ENCODE measurements at regions not wholly inside any gene's neighbourhood (a gene's known extent, or its start where the extent isn't known, plus 50 kb on each side); places are given as distances from the start of the nearest gene placed in this dataset.

GRCh38 chr1:59057796-59058195 is 239.1 kb upstream of the FGGY start:
- DNase-seq, result no peak
- peak overlapping the region in 1 of 2 donors; percentile 53 for H3K27ac Mint-ChIP-seq
- H3K9me3 Mint-ChIP-seq, result peaks cover 8 to 12% of the 10 kb centered on the region in 2 donors
- H3K4me1 Mint-ChIP-seq, result peaks cover 9% of the 10 kb centered on the region
- no peak for ATAC-seq
- no peaks in the 10 kb centered on the region for H3K27me3 Mint-ChIP-seq
- no peak overlapping the region for H3K4me3 Mint-ChIP-seq

GRCh38 chr1:59058665-59059439 is 238.0 kb upstream of the FGGY start:
- no peak overlapping the region for H3K27ac Mint-ChIP-seq
- peaks cover 8 to 12% of the 10 kb centered on the region in 2 donors for H3K9me3 Mint-ChIP-seq
- no peak for ATAC-seq
- no peaks in the 10 kb centered on the region for H3K27me3 Mint-ChIP-seq
- DNase-seq, result no peak
- no peak overlapping the region for H3K4me3 Mint-ChIP-seq
- H3K4me1 Mint-ChIP-seq, result peaks cover 20% of the 10 kb centered on the region

- Mint-ChIP-seq H3K27me3 (no peaks in the 10 kb centered on the region), H3K4me3 (peak overlapping the region in 1 of 2 donors; percentile 12), H3K27ac (peak overlapping the region in 1 of 2 donors; percentile 57), H3K4me1 (peaks cover 31% of the 10 kb centered on the region), H3K9me3 (peaks cover 7 to 8% of the 10 kb centered on the region in 2 donors)
- DNase-seq, result no peak
- no peak for ATAC-seq
These were observed 235.0 kb upstream of the FGGY start for GRCh38 chr1:59061876-59062275.

GRCh38 chr1:59062743-59063142 is 234.2 kb upstream of the FGGY start:
- no peak overlapping the region for H3K27ac Mint-ChIP-seq
- H3K9me3 Mint-ChIP-seq, result peaks cover 7 to 8% of the 10 kb centered on the region in 2 donors
- H3K4me1 Mint-ChIP-seq, result peaks cover 31% of the 10 kb centered on the region
- DNase-seq, result no peak
- H3K27me3 Mint-ChIP-seq, result no peaks in the 10 kb centered on the region
- peak overlapping the region in 1 of 2 donors; percentile 32 for H3K4me3 Mint-ChIP-seq
- no peak for ATAC-seq

GRCh38 chr1:59063501-59063900 is 233.4 kb upstream of the FGGY start:
- Mint-ChIP-seq H3K4me3 (peak overlapping the region; percentile 57 to 68), H3K27ac (peak overlapping the region; percentile 64 to 93), H3K9me3 (peaks cover 7 to 8% of the 10 kb centered on the region in 2 donors), H3K27me3 (no peaks in the 10 kb centered on the region), H3K4me1 (peaks cover 31% of the 10 kb centered on the region)
- DNase-seq, result no peak
- peak; percentile 62 for ATAC-seq

GRCh38 chr1:59064592-59064991 is 232.3 kb upstream of the FGGY start:
- peak overlapping the region in 1 of 2 donors; percentile 87 for H3K27ac Mint-ChIP-seq
- peaks cover 31% of the 10 kb centered on the region for H3K4me1 Mint-ChIP-seq
- no peak for DNase-seq
- no peaks in the 10 kb centered on the region for H3K27me3 Mint-ChIP-seq
- ATAC-seq, result peak; percentile 35
- peaks cover 7 to 8% of the 10 kb centered on the region in 2 donors for H3K9me3 Mint-ChIP-seq
- peak overlapping the region in 1 of 2 donors; percentile 47 for H3K4me3 Mint-ChIP-seq

GRCh38 chr1:59066236-59066635 is 230.7 kb upstream of the FGGY start:
- Mint-ChIP-seq H3K4me1 (peaks cover 44% of the 10 kb centered on the region), H3K27me3 (no peaks in the 10 kb centered on the region), H3K9me3 (peaks cover under 1 to 2% of the 10 kb centered on the region in 2 donors), H3K4me3 (no peak overlapping the region), H3K27ac (no peak overlapping the region)
- DNase-seq (no peak), ATAC-seq (no peak)

GRCh38 chr1:59070610-59071009 is 226.3 kb upstream of the FGGY start:
- no peak for DNase-seq
- Mint-ChIP-seq H3K4me1 (peaks cover 33% of the 10 kb centered on the region), H3K9me3 (peaks cover 7 to 10% of the 10 kb centered on the region in 2 donors), H3K27me3 (no peaks in the 10 kb centered on the region), H3K4me3 (peak overlapping the region; percentile 68 to 82), H3K27ac (peak overlapping the region in 1 of 2 donors; percentile 97)
- no peak for ATAC-seq

- H3K4me3 Mint-ChIP-seq, result peak overlapping the region; percentile 68 to 82
- H3K4me1 Mint-ChIP-seq, result peaks cover 33% of the 10 kb centered on the region
- H3K27ac Mint-ChIP-seq, result peak overlapping the region; percentile 84 to 97
- H3K27me3 Mint-ChIP-seq, result no peaks in the 10 kb centered on the region
- DNase-seq (peak in 1 of 2 donors; percentile 4), ATAC-seq (no peak)
- peaks cover 7 to 10% of the 10 kb centered on the region in 2 donors for H3K9me3 Mint-ChIP-seq
These were observed 225.6 kb upstream of the FGGY start for GRCh38 chr1:59071289-59071688.

GRCh38 chr1:59071876-59072582 is 224.9 kb upstream of the FGGY start:
- Mint-ChIP-seq H3K4me1 (peaks cover 38% of the 10 kb centered on the region), H3K27me3 (no peaks in the 10 kb centered on the region), H3K9me3 (peaks cover 7 to 10% of the 10 kb centered on the region in 2 donors), H3K27ac (peak overlapping the region; percentile 84 to 97), H3K4me3 (peak overlapping the region; percentile 68 to 82)
- ATAC-seq (peak; percentile 45), DNase-seq (no peak)

- H3K4me3 Mint-ChIP-seq, result peak overlapping the region; percentile 13 to 54
- peaks cover 7 to 10% of the 10 kb centered on the region in 2 donors for H3K9me3 Mint-ChIP-seq
- peaks cover 38% of the 10 kb centered on the region for H3K4me1 Mint-ChIP-seq
- H3K27ac Mint-ChIP-seq, result peak overlapping the region; percentile 60 to 93
- DNase-seq (no peak), ATAC-seq (no peak)
- no peaks in the 10 kb centered on the region for H3K27me3 Mint-ChIP-seq
These were observed 224.3 kb upstream of the FGGY start for GRCh38 chr1:59072583-59072947.

- H3K27me3 Mint-ChIP-seq, result no peaks in the 10 kb centered on the region
- H3K4me3 Mint-ChIP-seq, result no peak overlapping the region
- H3K27ac Mint-ChIP-seq, result no peak overlapping the region
- H3K9me3 Mint-ChIP-seq, result peaks cover 7 to 10% of the 10 kb centered on the region in 2 donors
- no peak for DNase-seq
- H3K4me1 Mint-ChIP-seq, result peaks cover 38% of the 10 kb centered on the region
- no peak for ATAC-seq
These were observed 222.3 kb upstream of the FGGY start for GRCh38 chr1:59074598-59074997.

GRCh38 chr1:59075021-59075420 is 221.9 kb upstream of the FGGY start:
- ATAC-seq (no peak), DNase-seq (no peak)
- Mint-ChIP-seq H3K4me1 (peaks cover 37% of the 10 kb centered on the region), H3K4me3 (no peak overlapping the region), H3K9me3 (peaks cover 7 to 10% of the 10 kb centered on the region in 2 donors), H3K27ac (no peak overlapping the region), H3K27me3 (no peaks in the 10 kb centered on the region)

- peaks cover 21% of the 10 kb centered on the region for H3K4me1 Mint-ChIP-seq
These were observed 220.3 kb upstream of the FGGY start for GRCh38 chr1:59076612-59077011.

GRCh38 chr1:59077466-59078069 is 219.3 kb upstream of the FGGY start:
- Mint-ChIP-seq H3K27me3 (no peaks in the 10 kb centered on the region), H3K4me3 (no peak overlapping the region), H3K27ac (peak overlapping the region in 1 of 2 donors; percentile 71), H3K9me3 (peaks cover under 1 to 1% of the 10 kb centered on the region in 2 donors), H3K4me1 (peaks cover 12% of the 10 kb centered on the region)
- DNase-seq (no peak), ATAC-seq (no peak)

More at GRCh38 chr1:59076612-59077011, 220.3 kb upstream of the FGGY start:
- Mint-ChIP-seq H3K4me3 (no peak overlapping the region), H3K27me3 (no peaks in the 10 kb centered on the region), H3K27ac (no peak overlapping the region), H3K9me3 (peaks cover 7 to 8% of the 10 kb centered on the region in 2 donors)
- no peak for DNase-seq
- no peak for ATAC-seq
